SU-DHL-6 (cell line): ENCODE measurements at regions not wholly inside any gene's neighbourhood (a gene's known extent, or its start where the extent isn't known, plus 50 kb on each side); places are given as distances from the start of the nearest gene placed in this dataset.

Experiments used
- H2AFZ ChIP-seq: fragments of 200-600 bp; sonication (generic); 2 replicates; pipeline ENCODE4 v1.6.1; 2014; ENCODE audit warnings: low read depth, mild to moderate bottlenecking, moderate library complexity, mixed read lengths, antibody characterized with exemption, low read length; ENCODE audit not compliant: severe bottlenecking
- H3F3A ChIP-seq: fragments of 200-600 bp; shearing (Covaris generic); 2 replicates; pipeline ENCODE4 v1.6.0; 2016; ENCODE audit warnings: antibody characterized with exemption, mild to moderate bottlenecking; ENCODE audit not compliant: insufficient read depth
- H3K27ac ChIP-seq: fragments of 200-600 bp; sonication (generic); 2 replicates; pipeline ENCODE4 v1.5.1; 2016; ENCODE audit warnings: low read depth, mild to moderate bottlenecking, low read length, moderate library complexity, mixed read lengths
- H3K27me3 ChIP-seq: fragments of 200-600 bp; sonication (generic), shearing (Covaris generic); 2 replicates; pipeline ENCODE4 v1.6.0; 2014; ENCODE audit warnings: mild to moderate bottlenecking, low read length
- H3K36me3 ChIP-seq: fragments of 200-600 bp; sonication (generic); 2 replicates; pipeline ENCODE4 v1.6.1; 2014; ENCODE audit warnings: mild to moderate bottlenecking, low read length, mixed read lengths
- H3K4me2 ChIP-seq: fragments of 300-600, 200-600 bp; shearing (Covaris generic), sonication (generic); 2 replicates; pipeline ENCODE4 v1.6.0; 2014; ENCODE audit warnings: low read length, low read depth, mild to moderate bottlenecking; ENCODE audit not compliant: poor library complexity, severe bottlenecking
- H3K4me3 ChIP-seq: fragments of 200-600 bp; sonication (generic); 2 replicates; pipeline ENCODE4 v1.5.1; 2014; ENCODE audit warnings: antibody characterized with exemption, low read length, mild to moderate bottlenecking, mixed read lengths; ENCODE audit not compliant: insufficient read depth, poor library complexity, severe bottlenecking
- H3K79me2 ChIP-seq: fragments of 200-600 bp; sonication (generic); 2 replicates; pipeline ENCODE4 v1.6.1; 2014; ENCODE audit warnings: mild to moderate bottlenecking, low read length, moderate library complexity; ENCODE audit not compliant: insufficient read depth
- H3K9ac ChIP-seq: fragments of 200-600 bp; sonication (generic); 2 replicates; pipeline ENCODE4 v1.7.0; 2014; ENCODE audit warnings: mild to moderate bottlenecking, low read length
- H3K9me2 ChIP-seq: fragments of 200-600 bp; sonication (generic); replicated peaks from 2 replicates; pipeline ENCODE4 v1.6.1; 2014; ENCODE audit warnings: low read length; ENCODE audit not compliant: insufficient read depth
- H3K9me3 ChIP-seq: fragments of 200-600 bp; sonication (generic); 2 replicates; pipeline ENCODE4 v1.6.1; 2014; ENCODE audit warnings: low read length, mixed read lengths; ENCODE audit not compliant: insufficient read depth
- H4K20me1 ChIP-seq: fragments of 200-600 bp; sonication (generic); 2 replicates; pipeline ENCODE4 v1.6.1; 2014; ENCODE audit warnings: low read depth, mild to moderate bottlenecking, antibody characterized with exemption, low read length, moderate library complexity, mixed read lengths
- CTCF ChIP-seq: fragments of 200-600 bp; sonication (generic); IDR thresholded peaks from one replicate; pipeline ENCODE4 v1.5.1; 2017; ENCODE audit warnings: antibody characterized with exemption, mild to moderate bottlenecking, low read length, moderate library complexity; ENCODE audit not compliant: insufficient read depth, poor library complexity, severe bottlenecking
- EZH2phosphoT487 ChIP-seq: fragments of 200-600 bp; sonication (generic), shearing (Covaris generic); conservative IDR thresholded peaks from 2 replicates; pipeline ENCODE4 v1.6.1; 2018; ENCODE audit warnings: mild to moderate bottlenecking, antibody characterized with exemption, low read length, moderate library complexity, mixed read lengths

- Histone ChIP-seq H3K9me3 (no peaks in the 10 kb centered on the region), H3K4me3 (no peak overlapping the region), H3K27ac (no peak overlapping the region), H3K9ac (no peak overlapping the region), H2AFZ (no peak overlapping the region), H4K20me1 (no peaks in the 10 kb centered on the region), H3K9me2 (no peaks in the 10 kb centered on the region), H3K36me3 (no peaks in the 10 kb centered on the region), H3F3A (no peaks in the 10 kb centered on the region), H3K79me2 (no peaks in the 10 kb centered on the region), H3K27me3 (no peaks in the 10 kb centered on the region), H3K4me2 (no peak overlapping the region)
- TF ChIP-seq EZH2phosphoT487 (no peak), CTCF (no peak)
These were observed 313.4 kb downstream of the GJA1 start for GRCh38 chr6:121748850-121749249.

GRCh38 chr6:121755485-121755884 is 320.0 kb downstream of the GJA1 start:
- Histone ChIP-seq H3K4me3 (no peak overlapping the region), H3K9ac (no peak overlapping the region), H3K27ac (no peak overlapping the region), H3K4me2 (no peak overlapping the region), H2AFZ (no peak overlapping the region), H3K9me2 (no peaks in the 10 kb centered on the region), H3K36me3 (no peaks in the 10 kb centered on the region), H4K20me1 (no peaks in the 10 kb centered on the region), H3K79me2 (no peaks in the 10 kb centered on the region), H3K9me3 (no peaks in the 10 kb centered on the region), H3F3A (no peaks in the 10 kb centered on the region), H3K27me3 (no peaks in the 10 kb centered on the region)
- no peak for TF ChIP-seq CTCF
- TF ChIP-seq EZH2phosphoT487, result no peak

GRCh38 chr6:121756666-121757065 is 321.2 kb downstream of the GJA1 start:
- Histone ChIP-seq H4K20me1 (no peaks in the 10 kb centered on the region), H3K9ac (no peak overlapping the region), H3K4me3 (no peak overlapping the region), H2AFZ (no peak overlapping the region), H3K36me3 (no peaks in the 10 kb centered on the region), H3F3A (no peaks in the 10 kb centered on the region), H3K4me2 (no peak overlapping the region), H3K27me3 (no peaks in the 10 kb centered on the region), H3K9me2 (no peaks in the 10 kb centered on the region), H3K79me2 (no peaks in the 10 kb centered on the region), H3K9me3 (no peaks in the 10 kb centered on the region), H3K27ac (no peak overlapping the region)
- TF ChIP-seq EZH2phosphoT487, result no peak
- no peak for TF ChIP-seq CTCF
